ENCODE measurements at regions not wholly inside any gene's neighbourhood (a gene's known extent, or its start where the extent isn't known, plus 50 kb on each side); places are given as distances from the start of the nearest gene placed in this dataset.
"Not testable (repeated sequence)": the region's sequence is repeated elsewhere in the genome, so short reads cannot be mapped to it uniquely, and the experiment has no call there.

GRCh38 chr16:59510008-59510424 is 775.9 kb upstream of the GOT2 start:
- no peak for DNase-seq
- in situ Hi-C loops (cut with HindIII; ENCODE audit: low pct_ligation_motif_present, low pct_unique_long_range_greater_than_20kb, low sequenced_read_pairs) = no loop called here

GRCh38 chr16:59500601-59501000 is 766.5 kb upstream of the GOT2 start:
- in situ Hi-C loops (cut with HindIII; ENCODE audit: low pct_ligation_motif_present, low pct_unique_long_range_greater_than_20kb, low sequenced_read_pairs) = no loop called here
- DNase-seq = no peak

GRCh38 chr16:59487067-59487466 is 753.0 kb upstream of the GOT2 start:
- no peak for DNase-seq
- in situ Hi-C loops (cut with HindIII; ENCODE audit: low pct_ligation_motif_present, low pct_unique_long_range_greater_than_20kb, low sequenced_read_pairs) = no loop called here

- in situ Hi-C loops (cut with HindIII; ENCODE audit: low pct_ligation_motif_present, low pct_unique_long_range_greater_than_20kb, low sequenced_read_pairs) = no loop called here
- no peak for DNase-seq
Measured at GRCh38 chr16:59484833-59485516, 750.9 kb upstream of the GOT2 start.

- no peak for DNase-seq
- in situ Hi-C loops (cut with HindIII; ENCODE audit: low pct_ligation_motif_present, low pct_unique_long_range_greater_than_20kb, low sequenced_read_pairs) = no loop called here
Measured at GRCh38 chr16:59478838-59479237, 744.7 kb upstream of the GOT2 start.

- in situ Hi-C loops (cut with HindIII; ENCODE audit: low pct_ligation_motif_present, low pct_unique_long_range_greater_than_20kb, low sequenced_read_pairs) = no loop called here
- DNase-seq = no peak
Measured at GRCh38 chr16:59470556-59470955, 736.4 kb upstream of the GOT2 start.

GRCh38 chr16:59469266-59469665 is 735.1 kb upstream of the GOT2 start:
- in situ Hi-C loops (cut with HindIII; ENCODE audit: low pct_ligation_motif_present, low pct_unique_long_range_greater_than_20kb, low sequenced_read_pairs) = no loop called here
- no peak for DNase-seq

- in situ Hi-C loops (cut with HindIII; ENCODE audit: low pct_ligation_motif_present, low pct_unique_long_range_greater_than_20kb, low sequenced_read_pairs) = no loop called here
- no peak for DNase-seq
Measured at GRCh38 chr16:59463776-59464175, 729.7 kb upstream of the GOT2 start.

- DNase-seq = no peak
- in situ Hi-C loops (cut with HindIII; ENCODE audit: low pct_ligation_motif_present, low pct_unique_long_range_greater_than_20kb, low sequenced_read_pairs) = no loop called here
Measured at GRCh38 chr16:59459806-59460205, 725.7 kb upstream of the GOT2 start.

GRCh38 chr16:59455497-59455896 is 721.4 kb upstream of the GOT2 start:
- in situ Hi-C loops (cut with HindIII; ENCODE audit: low pct_ligation_motif_present, low pct_unique_long_range_greater_than_20kb, low sequenced_read_pairs) = no loop called here
- no peak for DNase-seq

GRCh38 chr16:59450513-59450912 is 716.4 kb upstream of the GOT2 start:
- in situ Hi-C loops (cut with HindIII; ENCODE audit: low pct_ligation_motif_present, low pct_unique_long_range_greater_than_20kb, low sequenced_read_pairs); DNase-seq: not testable (repeated sequence)

GRCh38 chr16:59440502-59440901 is 706.4 kb upstream of the GOT2 start:
- no peak for DNase-seq

GRCh38 chr16:59432896-59433295 is 698.8 kb upstream of the GOT2 start:
- in situ Hi-C loops (cut with HindIII; ENCODE audit: low pct_ligation_motif_present, low pct_unique_long_range_greater_than_20kb, low sequenced_read_pairs) = no loop called here
- DNase-seq = no peak

More at GRCh38 chr16:59440502-59440901, 706.4 kb upstream of the GOT2 start:
- in situ Hi-C loops (cut with HindIII; ENCODE audit: low pct_ligation_motif_present, low pct_unique_long_range_greater_than_20kb, low sequenced_read_pairs) = no loop called here

GRCh38 chr16:59432276-59432675 is 698.2 kb upstream of the GOT2 start:
- DNase-seq = no peak
- in situ Hi-C loops (cut with HindIII; ENCODE audit: low pct_ligation_motif_present, low pct_unique_long_range_greater_than_20kb, low sequenced_read_pairs) = no loop called here

GRCh38 chr16:59424714-59425273 is 690.7 kb upstream of the GOT2 start:
- no peak for DNase-seq
- in situ Hi-C loops (cut with HindIII; ENCODE audit: low pct_ligation_motif_present, low pct_unique_long_range_greater_than_20kb, low sequenced_read_pairs) = no loop called here

- in situ Hi-C loops (cut with HindIII; ENCODE audit: low pct_ligation_motif_present, low pct_unique_long_range_greater_than_20kb, low sequenced_read_pairs) = no loop called here
- no peak for DNase-seq
Measured at GRCh38 chr16:59411961-59412841, 678.1 kb upstream of the GOT2 start.

- DNase-seq = no peak
- in situ Hi-C loops (cut with HindIII; ENCODE audit: low pct_ligation_motif_present, low pct_unique_long_range_greater_than_20kb, low sequenced_read_pairs) = no loop called here
Measured at GRCh38 chr16:59410451-59410850, 676.3 kb upstream of the GOT2 start.

- in situ Hi-C loops (cut with HindIII; ENCODE audit: low pct_ligation_motif_present, low pct_unique_long_range_greater_than_20kb, low sequenced_read_pairs) = no loop called here
- no peak for DNase-seq
Measured at GRCh38 chr16:59405802-59406201, 671.7 kb upstream of the GOT2 start.

GRCh38 chr16:59404509-59404908 is 670.4 kb upstream of the GOT2 start:
- DNase-seq = no peak
- in situ Hi-C loops (cut with HindIII; ENCODE audit: low pct_ligation_motif_present, low pct_unique_long_range_greater_than_20kb, low sequenced_read_pairs) = no loop called here

GRCh38 chr16:59400830-59401229 is 666.7 kb upstream of the GOT2 start:
- DNase-seq = no peak
- in situ Hi-C loops (cut with HindIII; ENCODE audit: low pct_ligation_motif_present, low pct_unique_long_range_greater_than_20kb, low sequenced_read_pairs) = no loop called here
